Effector memory CD4-positive, alpha-beta T cell (primary cell): ENCODE measurements at regions not wholly inside any gene's neighbourhood (a gene's known extent, or its start where the extent isn't known, plus 50 kb on each side); places are given as distances from the start of the nearest gene placed in this dataset.

ENCODE experiments used
- DNase-seq, 3 donors: peaks; one replicate each; pipeline ENCODE4 v3.0.0-alpha.2; 2020
- H3K27ac ChIP-seq: 2 replicates; pipeline ENCODE4 v1.7.0; 2013; ENCODE audit warnings: mild to moderate bottlenecking, low read length, moderate library complexity; ENCODE audit not compliant: insufficient read depth, poor library complexity, severe bottlenecking
- H3K27me3 ChIP-seq: replicated peaks from 2 replicates; pipeline ENCODE4 v1.7.0; 2013; ENCODE audit warnings: mild to moderate bottlenecking, low read length; ENCODE audit not compliant: insufficient read depth, control insufficient read depth, poor library complexity, severe bottlenecking
- H3K36me3 ChIP-seq: 2 replicates; pipeline ENCODE4 v1.7.0; 2013; ENCODE audit warnings: mild to moderate bottlenecking, low read length, moderate library complexity; ENCODE audit not compliant: control insufficient read depth, insufficient read depth
- H3K4me1 ChIP-seq: 2 replicates; pipeline ENCODE4 v1.7.0; 2013; ENCODE audit warnings: low read length, mild to moderate bottlenecking; ENCODE audit not compliant: control insufficient read depth, insufficient read depth, poor library complexity, severe bottlenecking
- H3K4me3 ChIP-seq: 2 replicates; pipeline ENCODE4 v1.7.0; 2013; ENCODE audit warnings: low read length, low read depth, mild to moderate bottlenecking; ENCODE audit not compliant: insufficient read depth, poor library complexity, severe bottlenecking
- H3K9me3 ChIP-seq: 2 replicates; pipeline ENCODE4 v1.7.0; 2013; ENCODE audit warnings: mild to moderate bottlenecking, low read length, moderate library complexity; ENCODE audit not compliant: control insufficient read depth

GRCh38 chr3:117558681-117559080 lies 849.1 kb downstream of the TUSC7 start:
- Histone ChIP-seq H3K4me1 (no peaks in the 10 kb centered on the region), H3K36me3 (no peaks in the 10 kb centered on the region), H3K27ac (no peak overlapping the region), H3K4me3 (no peak overlapping the region), H3K27me3 (no peaks in the 10 kb centered on the region), H3K9me3 (no peaks in the 10 kb centered on the region)
- no peak for DNase-seq

- Histone ChIP-seq H3K36me3 (no peaks in the 10 kb centered on the region), H3K27ac (no peak overlapping the region), H3K27me3 (no peaks in the 10 kb centered on the region), H3K4me1 (no peaks in the 10 kb centered on the region), H3K9me3 (no peaks in the 10 kb centered on the region), H3K4me3 (no peak overlapping the region)
- DNase-seq: no peak
Measured at GRCh38 chr3:117562000-117562399, 852.4 kb downstream of the TUSC7 start.

GRCh38 chr3:117563063-117563462 lies 853.5 kb downstream of the TUSC7 start:
- no peaks in the 10 kb centered on the region for H3K4me1 ChIP-seq
- H3K9me3 ChIP-seq: no peaks in the 10 kb centered on the region
- H3K27ac ChIP-seq: no peak overlapping the region
- no peak overlapping the region for H3K4me3 ChIP-seq
- no peak for DNase-seq
- no peaks in the 10 kb centered on the region for H3K36me3 ChIP-seq
- no peaks in the 10 kb centered on the region for H3K27me3 ChIP-seq

GRCh38 chr3:117565777-117566176 lies 856.2 kb downstream of the TUSC7 start:
- H3K27me3 ChIP-seq: no peaks in the 10 kb centered on the region
- no peaks in the 10 kb centered on the region for H3K9me3 ChIP-seq
- no peak overlapping the region for H3K4me3 ChIP-seq
- no peak for DNase-seq
- H3K4me1 ChIP-seq: no peaks in the 10 kb centered on the region
- H3K36me3 ChIP-seq: no peaks in the 10 kb centered on the region
- no peak overlapping the region for H3K27ac ChIP-seq

- no peak for DNase-seq
- Histone ChIP-seq H3K4me1 (no peaks in the 10 kb centered on the region), H3K27ac (no peak overlapping the region)
Measured at GRCh38 chr3:117566926-117567325, 857.3 kb downstream of the TUSC7 start.

GRCh38 chr3:117567382-117567781 lies 857.8 kb downstream of the TUSC7 start:
- no peak overlapping the region for H3K4me3 ChIP-seq
- H3K9me3 ChIP-seq: no peaks in the 10 kb centered on the region
- H3K27me3 ChIP-seq: no peaks in the 10 kb centered on the region
- no peak overlapping the region for H3K27ac ChIP-seq
- no peaks in the 10 kb centered on the region for H3K36me3 ChIP-seq
- no peaks in the 10 kb centered on the region for H3K4me1 ChIP-seq
- DNase-seq: no peak

More at GRCh38 chr3:117566926-117567325, 857.3 kb downstream of the TUSC7 start:
- no peaks in the 10 kb centered on the region for H3K27me3 ChIP-seq
- no peaks in the 10 kb centered on the region for H3K9me3 ChIP-seq
- no peaks in the 10 kb centered on the region for H3K36me3 ChIP-seq
- no peak overlapping the region for H3K4me3 ChIP-seq

- Histone ChIP-seq H3K4me1 (no peaks in the 10 kb centered on the region), H3K27ac (no peak overlapping the region), H3K36me3 (no peaks in the 10 kb centered on the region), H3K4me3 (no peak overlapping the region), H3K27me3 (no peaks in the 10 kb centered on the region), H3K9me3 (no peaks in the 10 kb centered on the region)
- DNase-seq: no peak
Measured at GRCh38 chr3:117567906-117568305, 858.3 kb downstream of the TUSC7 start.

GRCh38 chr3:117572786-117573185 lies 863.2 kb downstream of the TUSC7 start:
- Histone ChIP-seq H3K36me3 (no peaks in the 10 kb centered on the region), H3K4me1 (no peaks in the 10 kb centered on the region), H3K27ac (no peak overlapping the region), H3K27me3 (no peaks in the 10 kb centered on the region), H3K9me3 (no peaks in the 10 kb centered on the region), H3K4me3 (no peak overlapping the region)
- no peak for DNase-seq

GRCh38 chr3:117580806-117581205 lies 871.2 kb downstream of the TUSC7 start:
- H3K4me1 ChIP-seq: no peaks in the 10 kb centered on the region
- H3K36me3 ChIP-seq: no peaks in the 10 kb centered on the region
- no peak for DNase-seq
- H3K27me3 ChIP-seq: no peaks in the 10 kb centered on the region
- H3K9me3 ChIP-seq: no peaks in the 10 kb centered on the region
- no peak overlapping the region for H3K4me3 ChIP-seq
- no peak overlapping the region for H3K27ac ChIP-seq

GRCh38 chr3:117586161-117586560 lies 876.6 kb downstream of the TUSC7 start:
- DNase-seq: no peak
- no peak overlapping the region for H3K27ac ChIP-seq
- H3K4me3 ChIP-seq: no peak overlapping the region
- no peaks in the 10 kb centered on the region for H3K4me1 ChIP-seq
- no peaks in the 10 kb centered on the region for H3K9me3 ChIP-seq
- no peaks in the 10 kb centered on the region for H3K36me3 ChIP-seq
- H3K27me3 ChIP-seq: no peaks in the 10 kb centered on the region

- no peak overlapping the region for H3K4me3 ChIP-seq
- no peak overlapping the region for H3K27ac ChIP-seq
- no peaks in the 10 kb centered on the region for H3K36me3 ChIP-seq
- no peak for DNase-seq
- no peaks in the 10 kb centered on the region for H3K4me1 ChIP-seq
- H3K9me3 ChIP-seq: no peaks in the 10 kb centered on the region
- no peaks in the 10 kb centered on the region for H3K27me3 ChIP-seq
Measured at GRCh38 chr3:117587416-117587815, 877.8 kb downstream of the TUSC7 start.
